ENCODE measurements at regions not wholly inside any gene's neighbourhood (a gene's known extent, or its start where the extent isn't known, plus 50 kb on each side); places are given as distances from the start of the nearest gene placed in this dataset.

- DNase-seq, result peak; percentile 32
Measured at GRCh38 chr1:29475326-29475725, 239.0 kb downstream of the PTPRU start.

- DNase-seq, result no peak
Measured at GRCh38 chr1:29474274-29475244, 238.2 kb downstream of the PTPRU start.

GRCh38 chr1:29473161-29473855 is 237.0 kb downstream of the PTPRU start:
- peak; percentile 15 for DNase-seq

GRCh38 chr1:29471487-29472313 is 235.4 kb downstream of the PTPRU start:
- peak; percentile 21 for DNase-seq

GRCh38 chr1:29470788-29471119 is 234.4 kb downstream of the PTPRU start:
- no peak for DNase-seq

GRCh38 chr1:29470087-29470787 is 233.9 kb downstream of the PTPRU start:
- DNase-seq, result no peak

GRCh38 chr1:29469457-29469856 is 233.1 kb downstream of the PTPRU start:
- no peak for DNase-seq

GRCh38 chr1:29467989-29468900 is 231.9 kb downstream of the PTPRU start:
- DNase-seq, result no peak

- no peak for DNase-seq
Measured at GRCh38 chr1:29466258-29466657, 229.9 kb downstream of the PTPRU start.

- DNase-seq, result no peak
Measured at GRCh38 chr1:29465755-29466154, 229.4 kb downstream of the PTPRU start.

- no peak for DNase-seq
Measured at GRCh38 chr1:29462096-29462495, 225.8 kb downstream of the PTPRU start.

- no peak for DNase-seq
Measured at GRCh38 chr1:29461115-29461739, 224.9 kb downstream of the PTPRU start.

GRCh38 chr1:29460694-29461093 is 224.4 kb downstream of the PTPRU start:
- DNase-seq, result no peak

- no peak for DNase-seq
Measured at GRCh38 chr1:29460041-29460610, 223.8 kb downstream of the PTPRU start.

GRCh38 chr1:29459620-29459945 is 223.3 kb downstream of the PTPRU start:
- no peak for DNase-seq

GRCh38 chr1:29458737-29459619 is 222.7 kb downstream of the PTPRU start:
- DNase-seq, result no peak

- DNase-seq, result no peak
Measured at GRCh38 chr1:29457496-29458368, 221.4 kb downstream of the PTPRU start.

- no peak for DNase-seq
Measured at GRCh38 chr1:29456685-29457435, 220.5 kb downstream of the PTPRU start.

Data from activated CD8-positive, alpha-beta memory T cell treated with anti-CD3 and anti-CD28 coated beads for 24 hours (primary cell).